ENCODE measurements at regions not wholly inside any gene's neighbourhood (a gene's known extent, or its start where the extent isn't known, plus 50 kb on each side); places are given as distances from the start of the nearest gene placed in this dataset.

DNA sequence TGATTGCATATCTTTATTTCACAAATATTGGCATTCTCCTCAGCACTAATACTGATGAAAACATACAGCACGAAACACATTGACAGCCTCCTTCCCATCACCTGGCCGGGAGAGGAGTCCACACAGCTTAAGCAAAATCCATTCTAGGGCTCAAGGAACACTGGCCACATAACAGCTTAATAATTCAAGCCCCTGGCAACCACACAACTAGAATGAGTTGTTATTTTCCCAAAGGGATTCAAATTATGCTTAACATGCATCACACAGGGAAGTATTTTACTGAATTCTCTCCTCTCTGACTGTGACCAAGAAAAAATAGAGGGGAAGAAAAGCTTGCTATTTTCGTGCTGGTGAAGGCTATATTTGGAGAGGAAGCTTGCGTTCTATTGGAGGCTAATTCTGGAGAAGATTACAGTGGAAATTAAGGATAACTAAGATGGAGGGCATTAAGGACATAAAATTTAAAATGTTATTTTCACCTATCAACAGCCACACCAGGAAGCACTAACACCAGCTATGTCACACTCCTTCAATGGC is 198.5 kb downstream of the ADGRG6 start:
- Histone ChIP-seq H2BK12ac (ENCODE audit: low read length) (no peak overlapping the region), H3K27ac (replicated peaks; ENCODE audit: low read length) (no peak overlapping the region), H4K8ac (ENCODE audit: low read depth, low read length) (no peak overlapping the region), H3K23ac (ENCODE audit: low read depth, low read length, poor library complexity) (no peak overlapping the region), H3K27me3 (ENCODE audit: control insufficient read depth in 3 of 3, insufficient read depth in 3 of 3, low read depth in 1 of 3, low read length in 3 of 3) (no peaks in the 10 kb centered on the region), H2BK15ac (ENCODE audit: low read length) (no peak overlapping the region), H2BK5ac (ENCODE audit: low read length) (no peak overlapping the region), H3K4me2 (ENCODE audit: insufficient read depth, low read length, poor library complexity, severe bottlenecking) (no peak overlapping the region), H3K4me1 (ENCODE audit: control insufficient read depth in 2 of 2, insufficient read depth in 1 of 2, low read depth in 1 of 2, low read length in 2 of 2) (no peaks in the 10 kb centered on the region), H3K4me3 (ENCODE audit: low read length in 2 of 2) (no peak overlapping the region), H3K9me3 (replicated peaks in 1 of 2; ENCODE audit: control insufficient read depth in 2 of 2, insufficient read depth in 1 of 2, low read depth in 1 of 2, low read length in 2 of 2) (no peaks in the 10 kb centered on the region), H2AFZ (ENCODE audit: low read length) (no peak overlapping the region), H2BK120ac (ENCODE audit: low read depth, low read length) (no peak overlapping the region), H3K4ac (ENCODE audit: low read length) (no peak overlapping the region), H3K18ac (ENCODE audit: low read length) (no peak overlapping the region), H4K91ac (ENCODE audit: low read depth, low read length, poor library complexity) (no peak overlapping the region), H3K14ac (ENCODE audit: low read length) (no peak overlapping the region), H2AK5ac (ENCODE audit: low read depth, low read length) (no peak overlapping the region), H3K36me3 (replicated peaks in 1 of 2; ENCODE audit: control insufficient read depth in 2 of 2, insufficient read depth in 2 of 2, low read length in 2 of 2) (no peaks in the 10 kb centered on the region), H3K9ac (ENCODE audit: low read depth, low read length, poor library complexity) (no peak overlapping the region), H3K79me1 (ENCODE audit: low read depth, low read length) (no peaks in the 10 kb centered on the region)
- no peak for DNase-seq (ENCODE audit: low spot score)
- WGBS, 2 donors (ENCODE audit: extremely low coverage in 2 of 2, insufficient read length in 2 of 2, insufficient replicate concordance in 1 of 2) = no CpG with 5 or more reads among the region's 4 CpGs

GRCh38 chr6:142501795-142502194 is 200.0 kb downstream of the ADGRG6 start:
- Histone ChIP-seq H4K8ac (ENCODE audit: low read depth, low read length) (no peak overlapping the region), H3K4me3 (ENCODE audit: low read length in 2 of 2) (no peak overlapping the region), H2BK15ac (ENCODE audit: low read length) (no peak overlapping the region), H2AFZ (ENCODE audit: low read length) (no peak overlapping the region), H2BK5ac (ENCODE audit: low read length) (no peak overlapping the region), H3K27ac (replicated peaks; ENCODE audit: low read length) (no peak overlapping the region), H3K14ac (ENCODE audit: low read length) (no peak overlapping the region), H3K36me3 (replicated peaks in 1 of 2; ENCODE audit: control insufficient read depth in 2 of 2, insufficient read depth in 2 of 2, low read length in 2 of 2) (no peaks in the 10 kb centered on the region), H2BK120ac (ENCODE audit: low read depth, low read length) (no peak overlapping the region), H3K4me1 (ENCODE audit: control insufficient read depth in 2 of 2, insufficient read depth in 1 of 2, low read depth in 1 of 2, low read length in 2 of 2) (no peaks in the 10 kb centered on the region), H3K9ac (ENCODE audit: low read depth, low read length, poor library complexity) (no peak overlapping the region), H3K23ac (ENCODE audit: low read depth, low read length, poor library complexity) (no peak overlapping the region), H4K91ac (ENCODE audit: low read depth, low read length, poor library complexity) (no peak overlapping the region), H2AK5ac (ENCODE audit: low read depth, low read length) (no peak overlapping the region), H3K4me2 (ENCODE audit: insufficient read depth, low read length, poor library complexity, severe bottlenecking) (no peak overlapping the region), H3K4ac (ENCODE audit: low read length) (no peak overlapping the region), H3K79me1 (ENCODE audit: low read depth, low read length) (no peaks in the 10 kb centered on the region), H3K27me3 (ENCODE audit: control insufficient read depth in 3 of 3, insufficient read depth in 3 of 3, low read depth in 1 of 3, low read length in 3 of 3) (no peaks in the 10 kb centered on the region), H3K18ac (ENCODE audit: low read length) (no peak overlapping the region), H3K9me3 (replicated peaks in 1 of 2; ENCODE audit: control insufficient read depth in 2 of 2, insufficient read depth in 1 of 2, low read depth in 1 of 2, low read length in 2 of 2) (no peaks in the 10 kb centered on the region), H2BK12ac (ENCODE audit: low read length) (no peak overlapping the region)
- DNase-seq (ENCODE audit: low spot score) = no peak
- no CpG with 5 or more reads among the region's 3 CpGs for WGBS, 2 donors (ENCODE audit: extremely low coverage in 2 of 2, insufficient read length in 2 of 2, insufficient replicate concordance in 1 of 2)

DNA sequence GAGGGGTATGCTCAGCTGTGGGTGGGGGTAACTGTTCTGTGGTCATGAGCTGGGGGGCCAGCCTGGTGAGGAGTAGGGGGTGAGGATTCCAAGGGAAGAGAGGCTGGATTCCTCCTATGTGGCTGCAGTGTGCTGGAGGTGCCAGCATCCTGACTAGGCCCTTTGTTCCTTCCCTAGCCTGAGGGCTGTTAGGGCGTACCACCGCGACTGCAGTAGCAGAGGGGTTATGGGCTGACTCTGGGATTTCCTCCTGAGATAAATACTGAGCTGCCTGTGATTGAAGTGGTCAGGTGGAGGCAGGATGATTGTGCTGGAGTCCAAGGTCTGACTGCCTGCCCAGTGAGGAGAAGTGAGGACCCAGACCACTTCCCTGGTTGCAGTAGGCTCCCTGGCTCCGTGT is 205.3 kb downstream of the ADGRG6 start:
- Histone ChIP-seq H3K4me3 (ENCODE audit: low read length in 2 of 2) (no peak overlapping the region), H3K14ac (ENCODE audit: low read length) (no peak overlapping the region), H2BK120ac (ENCODE audit: low read depth, low read length) (no peak overlapping the region), H4K8ac (ENCODE audit: low read depth, low read length) (peak overlapping the region; percentile 24), H3K18ac (ENCODE audit: low read length) (peak overlapping the region; percentile 64), H3K9ac (ENCODE audit: low read depth, low read length, poor library complexity) (no peak overlapping the region), H2AK5ac (ENCODE audit: low read depth, low read length) (no peak overlapping the region), H3K4ac (ENCODE audit: low read length) (no peak overlapping the region), H2BK5ac (ENCODE audit: low read length) (no peak overlapping the region), H3K23ac (ENCODE audit: low read depth, low read length, poor library complexity) (no peak overlapping the region), H3K9me3 (replicated peaks in 1 of 2; ENCODE audit: control insufficient read depth in 2 of 2, insufficient read depth in 1 of 2, low read depth in 1 of 2, low read length in 2 of 2) (no peaks in the 10 kb centered on the region), H3K27ac (replicated peaks; ENCODE audit: low read length) (no peak overlapping the region), H2BK15ac (ENCODE audit: low read length) (no peak overlapping the region), H3K4me2 (ENCODE audit: insufficient read depth, low read length, poor library complexity, severe bottlenecking) (no peak overlapping the region), H3K4me1 (ENCODE audit: control insufficient read depth in 2 of 2, insufficient read depth in 1 of 2, low read depth in 1 of 2, low read length in 2 of 2) (no peaks in the 10 kb centered on the region), H3K27me3 (ENCODE audit: control insufficient read depth in 3 of 3, insufficient read depth in 3 of 3, low read depth in 1 of 3, low read length in 3 of 3) (no peaks in the 10 kb centered on the region), H3K79me1 (ENCODE audit: low read depth, low read length) (no peaks in the 10 kb centered on the region), H2AFZ (ENCODE audit: low read length) (no peak overlapping the region), H4K91ac (ENCODE audit: low read depth, low read length, poor library complexity) (no peak overlapping the region), H3K36me3 (replicated peaks in 1 of 2; ENCODE audit: control insufficient read depth in 2 of 2, insufficient read depth in 2 of 2, low read length in 2 of 2) (no peaks in the 10 kb centered on the region), H2BK12ac (ENCODE audit: low read length) (no peak overlapping the region)
- no peak for DNase-seq (ENCODE audit: low spot score)
- WGBS, 2 donors (ENCODE audit: extremely low coverage in 2 of 2, insufficient read length in 2 of 2, insufficient replicate concordance in 1 of 2) = no CpG with 5 or more reads among the region's 4 CpGs

GRCh38 chr6:142510211-142510610 is 208.4 kb downstream of the ADGRG6 start:
- Histone ChIP-seq H3K9me3 (replicated peaks in 1 of 2; ENCODE audit: control insufficient read depth in 2 of 2, insufficient read depth in 1 of 2, low read depth in 1 of 2, low read length in 2 of 2) (no peaks in the 10 kb centered on the region), H3K4me3 (ENCODE audit: low read length in 2 of 2) (no peak overlapping the region), H2BK5ac (ENCODE audit: low read length) (no peak overlapping the region), H3K27ac (replicated peaks; ENCODE audit: low read length) (no peak overlapping the region), H3K23ac (ENCODE audit: low read depth, low read length, poor library complexity) (no peak overlapping the region), H2BK12ac (ENCODE audit: low read length) (no peak overlapping the region), H3K14ac (ENCODE audit: low read length) (no peak overlapping the region), H2AK5ac (ENCODE audit: low read depth, low read length) (no peak overlapping the region), H3K4ac (ENCODE audit: low read length) (no peak overlapping the region), H3K79me1 (ENCODE audit: low read depth, low read length) (no peaks in the 10 kb centered on the region), H3K4me2 (ENCODE audit: insufficient read depth, low read length, poor library complexity, severe bottlenecking) (no peak overlapping the region), H4K91ac (ENCODE audit: low read depth, low read length, poor library complexity) (no peak overlapping the region), H3K36me3 (replicated peaks in 1 of 2; ENCODE audit: control insufficient read depth in 2 of 2, insufficient read depth in 2 of 2, low read length in 2 of 2) (no peaks in the 10 kb centered on the region), H2BK120ac (ENCODE audit: low read depth, low read length) (no peak overlapping the region), H3K27me3 (ENCODE audit: control insufficient read depth in 3 of 3, insufficient read depth in 3 of 3, low read depth in 1 of 3, low read length in 3 of 3) (no peaks in the 10 kb centered on the region), H3K4me1 (ENCODE audit: control insufficient read depth in 2 of 2, insufficient read depth in 1 of 2, low read depth in 1 of 2, low read length in 2 of 2) (no peaks in the 10 kb centered on the region), H3K18ac (ENCODE audit: low read length) (no peak overlapping the region), H3K9ac (ENCODE audit: low read depth, low read length, poor library complexity) (no peak overlapping the region), H2AFZ (ENCODE audit: low read length) (no peak overlapping the region), H2BK15ac (ENCODE audit: low read length) (no peak overlapping the region), H4K8ac (ENCODE audit: low read depth, low read length) (no peak overlapping the region)
- no peak for DNase-seq (ENCODE audit: low spot score)
- no CpG with 5 or more reads among the region's 3 CpGs for WGBS, 2 donors (ENCODE audit: extremely low coverage in 2 of 2, insufficient read length in 2 of 2, insufficient replicate concordance in 1 of 2)

All from neuronal stem cell (in vitro differentiated cells).